HG03432 (cell line): ENCODE measurements at regions not wholly inside any gene's neighbourhood (a gene's known extent, or its start where the extent isn't known, plus 50 kb on each side); places are given as distances from the start of the nearest gene placed in this dataset.

Experiments used
- ATAC-seq: cut with Tn5 transposase; IDR thresholded peaks from one replicate; pipeline ENCODE4 v1.9.1; 2021; ENCODE audit warnings: mild to moderate bottlenecking, moderate library complexity; ENCODE audit not compliant: unreplicated experiment

GRCh38 chr6:11926594-11927407 lies 85.3 kb upstream of the HIVEP1 start:
- no peak for ATAC-seq

DNA sequence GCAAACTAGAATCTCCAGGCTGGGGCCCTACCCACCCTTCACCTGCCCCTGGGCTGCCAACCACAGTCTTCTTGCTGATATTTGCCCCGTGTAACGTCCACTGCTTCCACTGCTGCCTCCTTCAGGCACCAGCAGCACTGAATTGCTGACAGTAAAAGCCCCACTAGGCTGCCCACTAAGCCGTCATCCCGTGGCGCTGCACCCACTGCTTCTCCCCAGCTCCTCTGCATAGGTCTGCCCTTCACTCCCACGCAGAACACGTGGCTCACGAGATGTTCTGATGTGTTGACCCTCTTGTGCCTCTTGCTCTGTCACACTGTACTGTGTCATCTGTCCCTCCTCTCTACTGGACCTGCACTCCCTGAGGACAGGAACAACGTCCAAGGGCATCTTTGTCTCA lies 86.3 kb upstream of the HIVEP1 start:
- ATAC-seq: no peak

DNA sequence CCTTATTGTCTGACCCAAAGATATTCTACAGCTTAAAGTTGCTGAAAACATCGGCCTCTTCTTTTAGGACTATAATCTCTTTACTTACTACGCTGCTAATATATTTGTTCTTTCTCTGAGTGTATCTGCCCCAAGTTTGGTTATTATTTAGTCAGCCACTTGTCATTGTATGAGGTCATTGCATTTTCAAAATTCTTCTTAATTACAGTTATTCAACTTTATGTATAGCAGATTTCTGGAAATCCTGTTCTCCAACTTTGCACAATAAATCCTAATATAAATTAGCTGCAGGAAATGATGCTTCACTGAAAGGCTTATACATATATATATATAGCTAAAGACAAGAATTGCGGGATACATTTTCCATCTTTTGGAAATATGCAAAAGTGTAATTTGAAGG lies 88.5 kb upstream of the HIVEP1 start:
- ATAC-seq: no peak

DNA sequence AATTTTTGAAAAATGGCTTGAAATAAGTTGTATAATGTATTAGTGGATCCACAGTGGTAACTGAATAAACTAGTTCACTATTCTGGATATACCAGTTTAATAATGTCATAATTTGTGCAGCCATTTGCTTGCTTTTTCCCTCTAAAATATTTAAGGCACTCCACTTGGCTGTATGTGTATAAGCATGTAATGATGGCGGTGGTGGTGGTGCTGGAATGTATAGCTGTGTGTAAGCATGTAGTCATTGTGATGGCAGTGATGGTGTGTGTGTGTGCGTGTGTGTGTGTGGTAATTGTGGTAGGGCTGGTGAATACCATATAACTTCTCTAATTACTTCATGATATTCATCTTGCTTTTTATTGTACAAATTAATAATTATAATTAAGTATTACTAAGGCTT lies 89.2 kb upstream of the HIVEP1 start:
- no peak for ATAC-seq

DNA sequence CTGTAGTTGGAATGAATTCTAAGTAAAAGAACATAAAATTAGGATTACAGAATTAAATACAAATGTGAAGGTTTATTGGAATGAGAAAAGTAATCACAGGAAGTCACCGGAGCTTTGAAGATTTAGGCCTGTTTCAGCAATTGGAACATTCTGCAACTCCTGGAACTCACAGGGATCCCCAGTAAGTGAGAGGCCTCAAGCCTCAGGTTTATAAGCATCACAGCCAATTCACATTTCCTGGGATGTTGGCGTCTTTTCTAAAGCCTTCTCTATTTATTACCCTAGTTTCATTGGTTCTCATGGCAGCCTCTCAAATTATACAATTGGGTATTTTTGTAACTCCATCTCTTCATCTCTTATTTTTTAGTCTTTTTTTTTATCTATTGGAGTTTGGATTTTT lies 90.4 kb upstream of the HIVEP1 start:
- ATAC-seq: no peak

DNA sequence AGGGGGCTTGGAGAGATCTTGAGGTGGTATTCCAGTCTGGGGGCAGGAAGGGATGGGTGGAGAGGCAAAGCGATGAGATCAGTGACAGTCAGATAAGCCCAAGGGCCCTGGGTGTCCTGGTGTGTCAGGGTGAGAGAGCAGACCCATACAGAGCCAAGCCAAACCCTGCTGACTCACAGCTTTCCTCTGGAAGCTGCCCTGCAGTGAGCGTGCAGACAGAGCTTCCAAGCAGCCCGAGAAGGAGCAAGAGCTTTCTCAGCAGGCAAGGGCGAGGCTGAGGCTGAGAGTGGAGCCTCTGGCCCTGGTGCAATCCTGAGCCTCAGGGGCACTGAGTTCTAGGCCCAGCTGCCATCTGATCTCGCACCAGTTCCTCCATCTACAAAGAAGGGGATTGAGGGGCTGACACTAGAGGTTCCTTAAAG lies 91.1 kb upstream of the HIVEP1 start:
- no peak for ATAC-seq

GRCh38 chr6:11920566-11920965 lies 91.5 kb upstream of the HIVEP1 start:
- no peak for ATAC-seq

GRCh38 chr6:11919771-11920440 lies 92.2 kb upstream of the HIVEP1 start:
- ATAC-seq: no peak

- no peak for ATAC-seq
Observed at GRCh38 chr6:11918739-11919605, 93.1 kb upstream of the HIVEP1 start.

- no peak for ATAC-seq
Observed at GRCh38 chr6:11917951-11918738, 94.0 kb upstream of the HIVEP1 start.

GRCh38 chr6:11912420-11912819 lies 99.7 kb upstream of the HIVEP1 start:
- no peak for ATAC-seq

GRCh38 chr6:11911538-11911937 lies 100.6 kb upstream of the HIVEP1 start:
- ATAC-seq: no peak

DNA sequence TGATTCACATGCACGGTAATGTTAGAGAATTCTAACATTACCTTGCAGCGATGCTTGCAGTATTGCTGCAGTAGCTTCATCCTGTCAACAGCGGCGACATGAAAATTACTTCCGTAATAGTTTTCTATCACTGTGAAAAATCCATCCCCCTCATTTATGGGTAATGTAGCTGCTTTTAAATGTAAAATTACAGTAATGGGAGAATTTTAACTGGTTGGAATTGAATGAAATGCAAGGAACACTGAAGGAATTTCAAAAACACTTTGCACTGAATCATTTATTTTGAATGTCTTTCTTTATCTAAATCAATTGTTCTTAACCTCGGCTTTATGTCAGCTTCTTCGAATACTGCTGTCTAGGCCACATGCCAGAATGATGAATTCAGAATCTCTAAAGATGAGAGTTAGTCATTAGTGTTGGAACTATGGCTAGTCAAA lies 102.4 kb upstream of the HIVEP1 start:
- no peak for ATAC-seq

GRCh38 chr6:11908436-11909105 lies 103.5 kb upstream of the HIVEP1 start:
- ATAC-seq: no peak

DNA sequence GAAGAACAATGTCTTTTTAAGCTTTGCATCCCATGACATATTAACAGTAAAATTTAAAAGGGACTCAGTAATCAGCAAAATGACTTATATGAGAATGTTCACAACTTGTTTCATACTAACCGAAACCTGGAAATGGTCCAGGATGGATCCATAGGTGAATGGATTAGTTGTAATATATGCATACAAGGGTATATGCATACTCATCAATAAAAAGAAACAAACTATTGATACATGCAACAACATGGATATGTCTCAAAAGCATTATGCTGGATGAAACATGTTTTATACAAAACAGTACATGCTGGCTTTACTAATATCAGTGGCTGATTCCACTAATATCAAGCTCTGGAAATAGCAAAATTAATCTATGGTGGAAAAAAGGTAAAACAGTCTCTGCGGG lies 108.5 kb upstream of the HIVEP1 start:
- ATAC-seq: no peak

- ATAC-seq: no peak
Observed at GRCh38 chr6:11902527-11902926, 109.6 kb upstream of the HIVEP1 start.

DNA sequence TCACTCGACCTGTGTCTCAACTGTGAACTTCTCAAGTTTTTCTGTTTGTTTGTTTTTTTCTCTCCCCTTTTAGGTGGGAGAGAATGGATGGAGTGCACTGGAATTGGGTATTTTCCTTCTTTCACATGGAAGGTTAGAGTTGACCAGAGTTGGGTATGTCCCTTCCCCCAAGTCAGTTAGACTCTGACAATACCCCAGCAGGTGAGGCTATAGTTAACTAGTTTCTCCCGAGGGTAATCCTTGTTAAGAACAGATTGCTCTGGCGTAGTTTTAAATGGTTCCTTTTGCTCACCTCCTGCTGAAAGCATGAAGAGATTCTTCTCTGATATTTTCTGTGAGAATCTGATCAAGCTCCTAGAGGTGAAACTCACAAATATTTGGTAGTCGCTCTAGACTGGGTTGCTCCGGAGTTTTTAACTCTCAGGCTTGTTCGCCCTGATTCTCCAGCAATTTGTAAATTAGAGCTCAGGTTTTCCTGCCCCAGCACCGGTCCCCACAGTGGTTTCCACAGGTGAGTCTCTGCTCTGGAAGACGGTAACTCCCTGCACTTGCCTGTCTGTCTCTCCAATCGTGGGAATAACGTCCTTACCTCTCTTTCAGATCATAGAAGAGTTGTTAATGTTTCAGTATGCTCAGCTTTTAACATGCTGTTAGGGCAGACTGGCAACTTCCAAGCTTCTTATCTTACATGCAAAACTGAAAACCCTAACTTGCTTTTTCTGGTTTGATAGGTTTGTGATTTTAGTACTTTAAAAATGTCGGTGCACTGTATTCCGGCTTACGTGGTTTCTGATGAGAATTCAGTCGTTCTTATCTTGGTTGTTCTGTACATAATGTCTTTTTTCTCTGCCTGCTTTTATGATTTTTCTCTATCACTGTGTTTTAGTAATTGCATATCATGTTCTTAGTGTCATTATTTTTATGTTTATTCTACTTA lies 111.2 kb upstream of the HIVEP1 start:
- no peak for ATAC-seq

- ATAC-seq: no peak
Observed at GRCh38 chr6:11899645-11900044, 112.5 kb upstream of the HIVEP1 start.

- ATAC-seq: no peak
Observed at GRCh38 chr6:11894212-11894611, 115.6 kb upstream of the ADTRP start.
